GM12878 (cell line): ENCODE measurements at regions not wholly inside any gene's neighbourhood (a gene's known extent, or its start where the extent isn't known, plus 50 kb on each side); places are given as distances from the start of the nearest gene placed in this dataset.

Source experiments
- CEBPB ChIP-seq, 2 experiments: fragments of 150-350 bp in 1 of 2; IDR thresholded peaks; 2 replicates each; pipeline ENCODE4 v1.6.1; 2012 to 2014; ENCODE audit warnings: low read depth in 2 of 2, low read length in 2 of 2, borderline replicate concordance in 1 of 2, inconsistent platforms in 1 of 2
- JUNB ChIP-seq: IDR thresholded peaks from 2 replicates; pipeline ENCODE4 v1.6.1; 2016; ENCODE audit warnings: antibody characterized with exemption, mild to moderate bottlenecking
- MTA2 ChIP-seq: fragments of 450-650 bp; IDR thresholded peaks from 2 replicates; pipeline ENCODE4 v1.6.1; 2016; ENCODE audit warnings: low read depth, mild to moderate bottlenecking, moderate library complexity
- POLR2A ChIP-seq: IDR thresholded peaks from 2 replicates; pipeline ENCODE4 v1.6.1; 2011; ENCODE audit warnings: low read depth, mild to moderate bottlenecking, low read length
- POLR2AphosphoS5 ChIP-seq: IDR thresholded peaks from 2 replicates; pipeline ENCODE4 v1.6.1; 2011; ENCODE audit warnings: mild to moderate bottlenecking, low read length, inconsistent platforms
- RCOR1 ChIP-seq: conservative IDR thresholded peaks from 2 replicates; pipeline ENCODE4 v1.6.1; 2012; ENCODE audit warnings: low read depth, low read length, improper control_type of control experiment
- TAF1 ChIP-seq: IDR thresholded peaks from 2 replicates; pipeline ENCODE4 v1.6.1; 2011; ENCODE audit warnings: mild to moderate bottlenecking, low read depth, low read length, borderline replicate concordance
- TF ChIP-seq, protein P1 (sequence below), 3 experiments: IDR thresholded peaks in 2 of 3; conservative IDR thresholded peaks in 1 of 3; 2 replicates each; pipeline ENCODE4 v1.5.1; 2011; ENCODE audit warnings: low read depth in 3 of 3, low read length in 3 of 3, mild to moderate bottlenecking in 3 of 3, control low read depth in 2 of 3, moderate library complexity in 2 of 3, inconsistent platforms in 1 of 3, mixed read lengths in 1 of 3; ENCODE audit not compliant: control insufficient read depth in 2 of 3, insufficient read depth in 1 of 3; ENCODE audit errors: extremely low read depth in 1 of 3
- TF ChIP-seq, protein P2 (sequence below): IDR thresholded peaks from 2 replicates; pipeline ENCODE4 v1.6.1; 2012; ENCODE audit warnings: low read depth, low read length, improper control_type of control experiment
- TF ChIP-seq, protein P3 (sequence below): IDR thresholded peaks from 2 replicates; pipeline ENCODE4 v1.6.1; 2012; ENCODE audit warnings: mild to moderate bottlenecking, low read depth, low read length

- TF ChIP-seq POLR2AphosphoS5, result no peak
- TF ChIP-seq, protein P1, sequence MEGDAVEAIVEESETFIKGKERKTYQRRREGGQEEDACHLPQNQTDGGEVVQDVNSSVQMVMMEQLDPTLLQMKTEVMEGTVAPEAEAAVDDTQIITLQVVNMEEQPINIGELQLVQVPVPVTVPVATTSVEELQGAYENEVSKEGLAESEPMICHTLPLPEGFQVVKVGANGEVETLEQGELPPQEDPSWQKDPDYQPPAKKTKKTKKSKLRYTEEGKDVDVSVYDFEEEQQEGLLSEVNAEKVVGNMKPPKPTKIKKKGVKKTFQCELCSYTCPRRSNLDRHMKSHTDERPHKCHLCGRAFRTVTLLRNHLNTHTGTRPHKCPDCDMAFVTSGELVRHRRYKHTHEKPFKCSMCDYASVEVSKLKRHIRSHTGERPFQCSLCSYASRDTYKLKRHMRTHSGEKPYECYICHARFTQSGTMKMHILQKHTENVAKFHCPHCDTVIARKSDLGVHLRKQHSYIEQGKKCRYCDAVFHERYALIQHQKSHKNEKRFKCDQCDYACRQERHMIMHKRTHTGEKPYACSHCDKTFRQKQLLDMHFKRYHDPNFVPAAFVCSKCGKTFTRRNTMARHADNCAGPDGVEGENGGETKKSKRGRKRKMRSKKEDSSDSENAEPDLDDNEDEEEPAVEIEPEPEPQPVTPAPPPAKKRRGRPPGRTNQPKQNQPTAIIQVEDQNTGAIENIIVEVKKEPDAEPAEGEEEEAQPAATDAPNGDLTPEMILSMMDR (IDR thresholded peaks at IDR 0.05 in 2 of 3, conservative IDR thresholded peaks at IDR 0.05 in 1 of 3; ENCODE audit: control insufficient read depth in 2 of 3, extremely low read depth in 1 of 3, insufficient read depth in 1 of 3, low read depth in 3 of 3, low read length in 3 of 3), result no peak
- no peak for TF ChIP-seq MTA2
- TF ChIP-seq, protein P2, sequence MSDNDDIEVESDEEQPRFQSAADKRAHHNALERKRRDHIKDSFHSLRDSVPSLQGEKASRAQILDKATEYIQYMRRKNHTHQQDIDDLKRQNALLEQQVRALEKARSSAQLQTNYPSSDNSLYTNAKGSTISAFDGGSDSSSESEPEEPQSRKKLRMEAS, result no peak
- no peak for TF ChIP-seq POLR2A
- TF ChIP-seq TAF1, result no peak
- TF ChIP-seq JUNB, result no peak
- no peak for TF ChIP-seq CEBPB (IDR thresholded peaks at IDR 0.05; ENCODE audit: borderline replicate concordance in 1 of 2, low read depth in 2 of 2, low read length in 2 of 2)
- TF ChIP-seq RCOR1, result no peak
- TF ChIP-seq, protein P3, sequence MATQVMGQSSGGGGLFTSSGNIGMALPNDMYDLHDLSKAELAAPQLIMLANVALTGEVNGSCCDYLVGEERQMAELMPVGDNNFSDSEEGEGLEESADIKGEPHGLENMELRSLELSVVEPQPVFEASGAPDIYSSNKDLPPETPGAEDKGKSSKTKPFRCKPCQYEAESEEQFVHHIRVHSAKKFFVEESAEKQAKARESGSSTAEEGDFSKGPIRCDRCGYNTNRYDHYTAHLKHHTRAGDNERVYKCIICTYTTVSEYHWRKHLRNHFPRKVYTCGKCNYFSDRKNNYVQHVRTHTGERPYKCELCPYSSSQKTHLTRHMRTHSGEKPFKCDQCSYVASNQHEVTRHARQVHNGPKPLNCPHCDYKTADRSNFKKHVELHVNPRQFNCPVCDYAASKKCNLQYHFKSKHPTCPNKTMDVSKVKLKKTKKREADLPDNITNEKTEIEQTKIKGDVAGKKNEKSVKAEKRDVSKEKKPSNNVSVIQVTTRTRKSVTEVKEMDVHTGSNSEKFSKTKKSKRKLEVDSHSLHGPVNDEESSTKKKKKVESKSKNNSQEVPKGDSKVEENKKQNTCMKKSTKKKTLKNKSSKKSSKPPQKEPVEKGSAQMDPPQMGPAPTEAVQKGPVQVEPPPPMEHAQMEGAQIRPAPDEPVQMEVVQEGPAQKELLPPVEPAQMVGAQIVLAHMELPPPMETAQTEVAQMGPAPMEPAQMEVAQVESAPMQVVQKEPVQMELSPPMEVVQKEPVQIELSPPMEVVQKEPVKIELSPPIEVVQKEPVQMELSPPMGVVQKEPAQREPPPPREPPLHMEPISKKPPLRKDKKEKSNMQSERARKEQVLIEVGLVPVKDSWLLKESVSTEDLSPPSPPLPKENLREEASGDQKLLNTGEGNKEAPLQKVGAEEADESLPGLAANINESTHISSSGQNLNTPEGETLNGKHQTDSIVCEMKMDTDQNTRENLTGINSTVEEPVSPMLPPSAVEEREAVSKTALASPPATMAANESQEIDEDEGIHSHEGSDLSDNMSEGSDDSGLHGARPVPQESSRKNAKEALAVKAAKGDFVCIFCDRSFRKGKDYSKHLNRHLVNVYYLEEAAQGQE, result no peak
These were observed 552.8 kb downstream of the SLITRK5 start for GRCh38 chr13:88223958-88224357.
